Panc1 (cell line): ENCODE measurements at regions not wholly inside any gene's neighbourhood (a gene's known extent, or its start where the extent isn't known, plus 50 kb on each side); places are given as distances from the start of the nearest gene placed in this dataset.

ENCODE experiments used
- POLR2AphosphoS5 ChIP-seq: IDR thresholded peaks from 2 replicates; pipeline ENCODE4 v1.6.1; 2012; ENCODE audit warnings: mild to moderate bottlenecking, low read depth, low read length, moderate library complexity
- TCF7L2 ChIP-seq: IDR thresholded peaks from 2 replicates; pipeline ENCODE4 v1.6.1; 2011; ENCODE audit warnings: mild to moderate bottlenecking, low read depth, low read length, inconsistent platforms
- TF ChIP-seq, protein P1 (sequence below): fragments of 450-650 bp; IDR thresholded peaks from 2 replicates; pipeline ENCODE4 v1.5.1; 2017; ENCODE audit warnings: mild to moderate bottlenecking

- TF ChIP-seq, protein P1, sequence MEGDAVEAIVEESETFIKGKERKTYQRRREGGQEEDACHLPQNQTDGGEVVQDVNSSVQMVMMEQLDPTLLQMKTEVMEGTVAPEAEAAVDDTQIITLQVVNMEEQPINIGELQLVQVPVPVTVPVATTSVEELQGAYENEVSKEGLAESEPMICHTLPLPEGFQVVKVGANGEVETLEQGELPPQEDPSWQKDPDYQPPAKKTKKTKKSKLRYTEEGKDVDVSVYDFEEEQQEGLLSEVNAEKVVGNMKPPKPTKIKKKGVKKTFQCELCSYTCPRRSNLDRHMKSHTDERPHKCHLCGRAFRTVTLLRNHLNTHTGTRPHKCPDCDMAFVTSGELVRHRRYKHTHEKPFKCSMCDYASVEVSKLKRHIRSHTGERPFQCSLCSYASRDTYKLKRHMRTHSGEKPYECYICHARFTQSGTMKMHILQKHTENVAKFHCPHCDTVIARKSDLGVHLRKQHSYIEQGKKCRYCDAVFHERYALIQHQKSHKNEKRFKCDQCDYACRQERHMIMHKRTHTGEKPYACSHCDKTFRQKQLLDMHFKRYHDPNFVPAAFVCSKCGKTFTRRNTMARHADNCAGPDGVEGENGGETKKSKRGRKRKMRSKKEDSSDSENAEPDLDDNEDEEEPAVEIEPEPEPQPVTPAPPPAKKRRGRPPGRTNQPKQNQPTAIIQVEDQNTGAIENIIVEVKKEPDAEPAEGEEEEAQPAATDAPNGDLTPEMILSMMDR: no peak
- TF ChIP-seq POLR2AphosphoS5 (no peak), TCF7L2 (no peak)
Measured at GRCh38 chr2:234261736-234262135, 211.2 kb downstream of the SPP2 start.
